VCaP (cell line): ENCODE measurements at regions not wholly inside any gene's neighbourhood (a gene's known extent, or its start where the extent isn't known, plus 50 kb on each side); places are given as distances from the start of the nearest gene placed in this dataset.

ENCODE experiments used
- H3K27ac ChIP-seq: fragments of 450-650 bp; 2 replicates; pipeline ENCODE4 v1.5.1; 2017
- CTCF ChIP-seq: fragments of 450-650 bp; conservative IDR thresholded peaks from 2 replicates; pipeline ENCODE4 v1.5.1; 2017; ENCODE audit warnings: mild to moderate bottlenecking, moderate library complexity

- no peak overlapping the region for H3K27ac ChIP-seq
- TF ChIP-seq CTCF, result no peak
These were observed 412.5 kb upstream of the THRB start for GRCh38 chr3:24907106-24907505.

- no peak for TF ChIP-seq CTCF
- no peak overlapping the region for H3K27ac ChIP-seq
These were observed 416.4 kb upstream of the THRB start for GRCh38 chr3:24911076-24911475.

- no peak for TF ChIP-seq CTCF
- H3K27ac ChIP-seq, result no peak overlapping the region
These were observed 421.0 kb upstream of the THRB start for GRCh38 chr3:24915639-24916038.

GRCh38 chr3:24917908-24918307 is 423.3 kb upstream of the THRB start:
- no peak for TF ChIP-seq CTCF

GRCh38 chr3:24923570-24923969 is 428.9 kb upstream of the THRB start:
- no peak for TF ChIP-seq CTCF
- peak overlapping the region; percentile 78 for H3K27ac ChIP-seq

More at GRCh38 chr3:24917908-24918307, 423.3 kb upstream of the THRB start:
- no peak overlapping the region for H3K27ac ChIP-seq

GRCh38 chr3:24929521-24929920 is 434.9 kb upstream of the THRB start:
- no peak for TF ChIP-seq CTCF
- no peak overlapping the region for H3K27ac ChIP-seq

- H3K27ac ChIP-seq, result no peak overlapping the region
- TF ChIP-seq CTCF, result no peak
These were observed 438.8 kb upstream of the THRB start for GRCh38 chr3:24933401-24933800.

- no peak overlapping the region for H3K27ac ChIP-seq
- no peak for TF ChIP-seq CTCF
These were observed 441.9 kb upstream of the THRB start for GRCh38 chr3:24936574-24936973.
